Activated CD4-positive, alpha-beta T cell treated with anti-CD3 and anti-CD28 coated beads, Interleukin-2, amount 10 ng/mL, durations not matched to agents 7 days and 5 days (primary cell): ENCODE measurements at regions not wholly inside any gene's neighbourhood (a gene's known extent, or its start where the extent isn't known, plus 50 kb on each side); places are given as distances from the start of the nearest gene placed in this dataset.

Experiments used
- CTCF ChIA-PET: fragments of 350-600 bp; sonication (Branson Sonifier 250); formaldehyde crosslinking; loops from one replicate; lab custom pipeline; 2021; ENCODE audit warnings: antibody characterized with exemption; lab: Charles Lee
- POLR2A ChIA-PET: fragments of 350-600 bp; sonication (Branson Sonifier 250); formaldehyde crosslinking; loops from one replicate; lab custom pipeline; 2021; ENCODE audit warnings: antibody characterized with exemption; lab: Charles Lee
- DNase-seq: peaks from one replicate; pipeline ENCODE4 v3.0.0-alpha.2; 2020
- H3K27ac Mint-ChIP-seq: one replicate; pipeline ENCODE4 v1.8.0; 2021; ENCODE audit warnings: mild to moderate bottlenecking, moderate library complexity, mixed read lengths
- H3K27me3 Mint-ChIP-seq: one replicate; pipeline ENCODE4 v1.8.0; 2021; ENCODE audit warnings: mixed read lengths
- H3K36me3 Mint-ChIP-seq: one replicate; pipeline ENCODE4 v1.8.0; 2021; ENCODE audit warnings: low read depth, mixed read lengths
- H3K4me1 Mint-ChIP-seq: one replicate; pipeline ENCODE4 v1.8.0; 2021; ENCODE audit warnings: mixed read lengths
- H3K4me3 Mint-ChIP-seq: one replicate; pipeline ENCODE4 v1.8.0; 2021; ENCODE audit warnings: mild to moderate bottlenecking, moderate library complexity, mixed read lengths
- H3K9me3 Mint-ChIP-seq: one replicate; pipeline ENCODE4 v1.8.0; 2021; ENCODE audit warnings: mixed read lengths

DNA sequence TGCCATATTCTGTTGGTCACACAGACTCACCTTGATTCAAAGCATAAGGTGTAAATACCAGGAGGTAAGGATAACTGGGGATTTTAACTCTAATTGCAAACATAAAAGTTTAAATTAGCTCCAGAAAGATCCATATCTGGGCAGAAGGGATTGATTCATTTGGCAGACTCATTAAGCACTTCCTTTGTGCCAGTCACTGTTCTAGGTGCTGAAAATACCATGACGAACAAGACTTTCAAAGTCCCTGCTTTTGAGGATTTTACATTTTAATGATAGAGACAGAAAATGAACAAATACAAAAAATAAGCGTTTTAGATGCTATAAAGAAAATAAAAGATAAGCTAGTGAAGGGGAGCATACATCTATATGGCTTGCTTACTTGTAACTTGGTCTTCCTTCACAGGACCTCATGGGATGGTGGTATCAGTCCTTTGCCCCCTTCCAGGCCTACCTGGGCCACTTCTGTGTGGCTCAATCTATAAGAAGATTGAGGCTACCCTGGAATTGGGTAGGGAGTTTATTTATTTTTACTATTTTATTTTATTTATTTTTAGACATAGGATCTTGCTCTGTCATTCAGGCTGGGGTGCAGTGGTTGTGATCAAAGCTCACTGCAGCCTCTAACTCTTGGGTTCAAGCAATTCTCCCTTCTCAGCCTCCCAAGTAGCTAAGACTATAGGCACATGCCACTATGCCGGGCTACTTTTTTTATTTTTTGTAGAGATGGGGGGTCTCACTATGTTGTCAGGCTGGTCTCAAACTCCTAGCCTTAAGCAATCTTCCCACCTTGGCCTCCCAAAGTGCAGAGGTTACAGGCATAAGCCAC lies 212.8 kb downstream of the MYCN start:
- Mint-ChIP-seq H3K4me3 (no peak overlapping the region), H3K27me3 (no peaks in the 10 kb centered on the region), H3K9me3 (no peaks in the 10 kb centered on the region), H3K27ac (no peak overlapping the region), H3K4me1 (no peaks in the 10 kb centered on the region), H3K36me3 (no peaks in the 10 kb centered on the region)
- ChIA-PET POLR2A (no interaction called here), CTCF (no interaction called here)
- DNase-seq, result no peak

DNA sequence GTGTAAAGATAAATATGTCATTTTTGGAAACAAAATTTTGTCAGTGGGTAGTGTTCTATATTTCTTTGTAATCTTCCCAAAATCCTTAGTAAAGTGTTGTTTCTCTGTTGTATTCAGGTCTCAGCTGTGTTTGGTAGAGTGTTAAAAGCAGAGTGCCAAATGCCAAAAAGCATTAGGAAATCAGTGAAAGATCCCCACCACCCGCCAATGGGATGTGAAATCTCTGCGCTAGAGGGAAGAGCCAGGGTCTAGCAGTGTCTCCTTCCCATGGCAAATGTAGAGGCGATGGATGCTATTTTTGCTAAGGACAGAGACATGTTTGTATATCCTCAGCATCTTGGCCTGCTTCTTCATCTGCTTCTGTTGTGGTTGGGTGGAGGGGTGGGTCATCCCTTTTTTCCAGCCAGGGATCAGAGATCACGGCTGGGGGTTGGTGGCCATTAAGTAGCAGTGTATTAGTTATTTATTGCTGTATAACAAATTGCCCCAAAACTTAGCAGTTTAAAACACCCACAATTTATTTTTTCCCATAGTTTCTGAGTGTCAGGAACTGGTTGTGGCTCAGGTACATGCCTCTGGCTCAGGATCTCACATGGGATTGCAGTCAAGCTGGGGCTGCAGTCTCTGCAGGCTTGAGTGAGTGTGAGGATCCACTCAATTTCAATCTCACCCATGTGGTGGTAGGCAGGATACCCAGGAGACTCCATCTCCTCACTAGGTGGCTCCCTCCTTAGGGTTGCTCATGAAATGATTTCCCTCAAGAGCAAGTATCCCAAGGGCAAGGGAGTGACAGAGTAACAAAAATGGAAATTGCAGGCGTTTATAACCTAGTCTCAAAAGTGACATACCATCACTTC lies 211.9 kb downstream of the MYCN start:
- DNase-seq, result no peak
- Mint-ChIP-seq H3K9me3 (no peaks in the 10 kb centered on the region), H3K27ac (no peak overlapping the region), H3K36me3 (no peaks in the 10 kb centered on the region), H3K27me3 (no peaks in the 10 kb centered on the region), H3K4me3 (no peak overlapping the region), H3K4me1 (no peaks in the 10 kb centered on the region)
- ChIA-PET POLR2A (no interaction called here), CTCF (no interaction called here)

DNA sequence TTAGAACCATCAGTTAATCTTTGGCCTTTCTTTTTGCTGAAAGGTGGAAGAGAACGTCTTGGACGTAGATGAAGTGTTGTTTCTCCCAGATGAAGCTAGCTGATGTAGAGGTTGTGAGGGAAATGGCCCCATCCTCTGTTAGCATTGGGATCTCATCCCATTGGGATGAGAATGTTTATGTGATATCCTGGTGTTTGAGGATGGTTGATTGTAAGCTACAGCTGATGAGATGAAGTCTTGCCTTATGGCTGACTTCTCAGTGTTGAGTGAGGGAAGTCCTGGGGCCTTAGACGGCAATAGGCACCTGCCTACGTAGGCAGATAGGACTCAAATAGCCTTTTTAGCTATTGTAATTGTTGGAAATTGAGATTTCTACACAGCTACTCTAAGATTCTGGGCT lies 211.3 kb downstream of the MYCN start:
- DNase-seq, result no peak
- Mint-ChIP-seq H3K4me3 (no peak overlapping the region), H3K27me3 (no peaks in the 10 kb centered on the region), H3K36me3 (no peaks in the 10 kb centered on the region), H3K27ac (no peak overlapping the region), H3K4me1 (no peaks in the 10 kb centered on the region), H3K9me3 (no peaks in the 10 kb centered on the region)
- POLR2A ChIA-PET, result no interaction called here
- CTCF ChIA-PET, result no interaction called here

DNA sequence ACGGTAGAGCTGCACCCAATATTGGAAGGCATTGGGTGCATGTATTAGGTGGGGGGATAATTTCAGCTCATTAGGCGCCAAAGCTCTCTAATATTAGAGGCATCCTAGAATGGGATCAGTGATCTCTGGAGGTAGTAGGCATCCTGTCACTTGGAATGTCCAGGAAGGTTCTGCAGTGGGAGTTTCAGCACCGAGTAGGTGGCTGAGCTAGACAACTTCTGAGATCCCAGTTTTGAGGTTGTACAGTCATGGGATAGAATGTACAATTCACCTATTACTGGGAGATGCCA lies 210.9 kb downstream of the MYCN start:
- POLR2A ChIA-PET, result no interaction called here
- Mint-ChIP-seq H3K4me3 (no peak overlapping the region), H3K36me3 (no peaks in the 10 kb centered on the region), H3K27me3 (no peaks in the 10 kb centered on the region), H3K9me3 (no peaks in the 10 kb centered on the region), H3K27ac (no peak overlapping the region), H3K4me1 (no peaks in the 10 kb centered on the region)
- CTCF ChIA-PET, result no interaction called here
- no peak for DNase-seq

DNA sequence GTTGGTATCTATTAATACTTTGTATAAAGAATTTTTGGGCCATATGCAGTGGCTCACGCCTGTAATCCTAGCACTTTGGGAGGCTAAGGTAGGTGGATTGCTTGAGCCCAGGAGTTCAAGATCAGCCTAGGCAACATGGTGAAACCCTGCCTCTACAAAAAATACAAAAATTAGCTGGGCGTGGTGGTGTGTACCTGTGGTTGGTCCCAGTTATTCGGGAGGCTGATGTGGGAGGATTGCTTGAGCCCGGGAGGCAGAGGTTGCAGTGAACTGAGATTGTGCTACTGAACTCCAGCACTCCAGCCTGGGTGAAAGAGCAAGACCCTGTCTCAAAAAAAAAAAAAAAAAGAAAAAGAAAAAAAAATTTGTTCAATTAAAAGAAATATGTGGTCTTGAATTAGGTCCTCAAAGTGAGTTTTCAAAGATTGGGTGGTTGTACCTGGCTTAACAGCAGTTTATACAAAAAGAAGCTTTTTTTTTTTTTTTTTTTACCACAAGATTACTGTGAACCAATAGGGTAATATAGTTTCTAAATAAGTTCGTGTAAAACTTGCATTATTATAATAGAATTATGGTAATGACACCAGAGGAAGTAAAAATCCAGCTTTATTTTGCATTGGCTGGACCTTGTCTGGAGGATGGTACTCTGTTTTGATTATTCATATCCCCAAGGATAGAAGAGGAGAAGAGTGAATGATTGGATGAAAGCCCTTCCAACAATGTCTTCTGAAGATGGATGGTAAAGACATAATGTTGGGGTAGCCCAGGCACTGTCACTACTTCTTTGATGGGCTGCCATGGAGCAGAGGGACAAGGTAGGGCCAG lies 210.3 kb downstream of the MYCN start:
- H3K27ac Mint-ChIP-seq, result no peak overlapping the region
- H3K4me1 Mint-ChIP-seq, result no peaks in the 10 kb centered on the region
- no peaks in the 10 kb centered on the region for H3K27me3 Mint-ChIP-seq
- no peak for DNase-seq
- no peaks in the 10 kb centered on the region for H3K9me3 Mint-ChIP-seq
- no peaks in the 10 kb centered on the region for H3K36me3 Mint-ChIP-seq
- H3K4me3 Mint-ChIP-seq, result no peak overlapping the region
- ChIA-PET CTCF (no interaction called here), POLR2A (no interaction called here)

DNA sequence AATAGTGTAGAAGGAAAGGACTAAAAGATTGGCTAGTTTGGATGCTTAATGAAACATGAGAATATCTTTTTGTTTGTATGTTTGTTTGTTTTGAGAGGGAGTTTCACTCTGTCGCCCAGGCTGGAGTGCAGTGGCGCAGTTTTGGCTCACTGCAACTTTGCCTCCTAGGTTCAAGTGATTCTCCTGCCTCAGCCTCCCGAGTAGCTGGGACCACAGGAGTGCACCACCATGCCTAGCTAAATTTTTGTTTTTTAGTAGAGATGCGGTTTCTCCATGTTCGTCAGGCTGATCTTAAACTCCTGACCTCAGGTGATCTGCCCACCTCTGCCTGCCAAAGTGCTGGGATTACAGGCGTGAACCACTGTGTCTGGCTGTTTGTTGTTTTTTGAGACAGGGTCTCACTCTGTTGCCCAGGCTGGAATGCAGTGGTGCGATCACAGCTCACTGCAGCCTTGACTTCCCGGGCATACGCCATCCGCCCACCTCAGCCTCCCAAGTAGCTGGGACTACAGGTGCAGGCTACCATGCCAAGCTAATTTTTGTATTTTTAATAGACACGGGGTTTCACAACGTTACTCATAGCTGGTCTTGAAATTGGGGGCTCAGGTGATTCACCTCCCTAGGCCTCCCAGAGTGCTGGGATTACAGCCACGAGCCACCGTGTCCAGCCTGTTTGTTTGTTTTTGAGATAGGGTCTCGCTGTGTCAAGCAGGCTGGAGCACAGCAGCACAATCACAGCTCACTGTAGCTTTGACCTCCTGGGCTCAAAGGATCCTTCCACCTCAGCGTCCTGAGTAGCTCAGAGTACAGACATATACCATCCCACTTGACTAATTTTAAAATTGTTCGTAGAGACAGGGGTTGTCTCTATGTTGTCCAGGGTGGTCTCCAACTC lies 209.2 kb downstream of the MYCN start:
- no peak overlapping the region for H3K27ac Mint-ChIP-seq
- H3K27me3 Mint-ChIP-seq, result no peaks in the 10 kb centered on the region
- no peaks in the 10 kb centered on the region for H3K9me3 Mint-ChIP-seq
- no peak for DNase-seq
- no peak overlapping the region for H3K4me3 Mint-ChIP-seq
- no peaks in the 10 kb centered on the region for H3K36me3 Mint-ChIP-seq
- no peaks in the 10 kb centered on the region for H3K4me1 Mint-ChIP-seq
- ChIA-PET CTCF (no interaction called here), POLR2A (no interaction called here)

DNA sequence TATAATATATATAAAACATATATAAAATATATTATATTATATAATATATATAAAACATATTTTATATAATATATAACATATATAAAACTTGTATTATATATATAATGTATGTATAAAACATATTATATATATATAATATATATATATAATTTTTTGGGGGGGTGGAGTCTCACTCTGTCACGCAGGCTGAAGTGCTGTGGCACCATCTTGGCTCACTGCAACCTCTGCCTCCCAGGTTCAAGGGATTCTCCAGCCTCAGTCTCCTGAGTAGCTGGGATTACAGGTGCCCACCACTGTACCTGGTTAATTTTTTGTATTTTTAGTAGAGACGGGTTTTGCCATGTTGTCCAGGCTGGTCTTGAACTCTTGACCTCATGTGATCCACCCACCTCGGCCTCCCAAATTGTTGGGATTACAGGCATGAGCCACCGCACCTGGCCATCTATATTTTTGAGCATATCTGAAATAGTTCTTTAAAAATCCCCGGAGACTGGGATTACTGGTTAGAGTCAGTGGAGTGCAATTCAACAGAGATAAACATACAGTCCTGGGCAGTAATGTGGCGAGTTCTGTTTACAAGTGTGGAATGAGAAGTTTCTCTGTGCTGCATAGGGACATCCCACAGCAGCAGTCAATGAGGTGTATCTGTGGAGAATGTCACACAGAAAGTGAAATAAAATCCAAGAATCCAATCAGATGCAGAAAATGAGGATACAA lies 208.4 kb downstream of the MYCN start:
- H3K36me3 Mint-ChIP-seq, result no peaks in the 10 kb centered on the region
- no peaks in the 10 kb centered on the region for H3K27me3 Mint-ChIP-seq
- ChIA-PET CTCF (no interaction called here), POLR2A (no interaction called here)
- no peaks in the 10 kb centered on the region for H3K9me3 Mint-ChIP-seq
- peak; percentile 16 for DNase-seq
- H3K4me3 Mint-ChIP-seq, result no peak overlapping the region
- H3K27ac Mint-ChIP-seq, result no peak overlapping the region
- no peaks in the 10 kb centered on the region for H3K4me1 Mint-ChIP-seq

DNA sequence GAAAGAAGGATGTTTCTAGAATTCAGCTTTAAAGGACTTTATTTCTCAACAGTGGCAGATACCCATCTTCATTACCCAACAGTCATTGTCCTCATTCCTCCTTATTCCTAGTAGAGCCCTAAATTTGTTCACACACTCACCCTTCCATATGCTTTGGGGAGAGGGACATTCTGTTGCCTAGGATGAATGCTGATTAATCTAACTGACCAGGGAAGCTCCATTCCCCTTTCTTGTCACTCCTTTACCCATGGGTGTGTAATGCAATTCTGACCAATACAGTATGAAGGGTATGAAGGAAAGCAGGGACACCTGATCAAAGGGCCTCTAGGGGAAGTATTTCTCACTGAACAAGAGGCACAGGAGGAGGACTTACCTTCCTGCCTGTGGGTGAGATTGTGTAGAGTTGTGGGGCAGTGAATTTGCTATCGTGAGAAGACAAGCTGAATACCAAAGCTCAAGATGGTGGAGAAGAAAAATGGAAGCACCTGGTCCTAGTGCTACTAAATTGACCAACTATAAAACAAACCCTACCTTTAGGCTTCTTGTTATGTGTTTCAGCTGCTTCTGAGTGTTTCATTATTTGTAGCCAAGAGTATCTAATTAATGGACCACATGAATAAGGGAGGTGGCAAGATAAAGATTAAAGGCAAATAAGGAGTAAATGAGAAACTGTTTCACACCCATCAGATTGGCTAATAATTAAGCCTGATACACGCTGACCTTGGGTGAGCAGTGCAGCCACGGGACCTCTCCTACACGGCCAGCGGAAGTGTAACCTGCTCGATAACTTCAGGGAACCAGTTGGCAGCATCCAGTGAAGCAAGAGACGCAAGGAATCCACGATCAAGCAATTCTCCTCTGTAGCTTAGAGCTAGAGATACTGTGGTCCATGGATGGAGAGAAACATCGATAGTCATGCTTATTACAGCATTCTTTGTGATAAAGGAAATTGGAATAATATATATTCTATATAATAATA lies 202.3 kb downstream of the MYCN start:
- Mint-ChIP-seq H3K4me3 (no peak overlapping the region), H3K36me3 (no peaks in the 10 kb centered on the region), H3K9me3 (no peaks in the 10 kb centered on the region), H3K27ac (no peak overlapping the region), H3K4me1 (no peaks in the 10 kb centered on the region), H3K27me3 (no peaks in the 10 kb centered on the region)
- peak; percentile 35 for DNase-seq
- ChIA-PET POLR2A (interaction anchor here (0.5 kb wide), 1 partner anchor 1643 kb away, joined by 4 read pairs; no protein-coding TSS in a partner anchor), CTCF (no interaction called here)

DNA sequence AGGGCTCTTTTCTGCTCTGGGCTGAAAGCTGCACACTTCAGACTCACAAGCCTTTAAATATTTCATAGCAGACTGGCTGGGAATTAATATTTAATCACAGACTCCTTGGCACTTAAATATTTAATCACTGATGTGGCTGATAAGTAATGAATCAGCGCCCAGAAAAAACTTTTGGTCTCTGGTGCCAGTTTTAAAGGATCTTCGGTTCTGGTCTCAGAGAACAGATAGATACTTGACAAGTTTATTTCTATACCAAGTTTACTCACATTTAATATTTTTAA lies 201.2 kb downstream of the MYCN start:
- ChIA-PET CTCF (no interaction called here), POLR2A (no interaction called here)
- H3K27me3 Mint-ChIP-seq, result no peaks in the 10 kb centered on the region
- no peaks in the 10 kb centered on the region for H3K4me1 Mint-ChIP-seq
- DNase-seq, result no peak
- H3K36me3 Mint-ChIP-seq, result no peaks in the 10 kb centered on the region
- H3K4me3 Mint-ChIP-seq, result no peak overlapping the region
- no peak overlapping the region for H3K27ac Mint-ChIP-seq
- no peaks in the 10 kb centered on the region for H3K9me3 Mint-ChIP-seq

DNA sequence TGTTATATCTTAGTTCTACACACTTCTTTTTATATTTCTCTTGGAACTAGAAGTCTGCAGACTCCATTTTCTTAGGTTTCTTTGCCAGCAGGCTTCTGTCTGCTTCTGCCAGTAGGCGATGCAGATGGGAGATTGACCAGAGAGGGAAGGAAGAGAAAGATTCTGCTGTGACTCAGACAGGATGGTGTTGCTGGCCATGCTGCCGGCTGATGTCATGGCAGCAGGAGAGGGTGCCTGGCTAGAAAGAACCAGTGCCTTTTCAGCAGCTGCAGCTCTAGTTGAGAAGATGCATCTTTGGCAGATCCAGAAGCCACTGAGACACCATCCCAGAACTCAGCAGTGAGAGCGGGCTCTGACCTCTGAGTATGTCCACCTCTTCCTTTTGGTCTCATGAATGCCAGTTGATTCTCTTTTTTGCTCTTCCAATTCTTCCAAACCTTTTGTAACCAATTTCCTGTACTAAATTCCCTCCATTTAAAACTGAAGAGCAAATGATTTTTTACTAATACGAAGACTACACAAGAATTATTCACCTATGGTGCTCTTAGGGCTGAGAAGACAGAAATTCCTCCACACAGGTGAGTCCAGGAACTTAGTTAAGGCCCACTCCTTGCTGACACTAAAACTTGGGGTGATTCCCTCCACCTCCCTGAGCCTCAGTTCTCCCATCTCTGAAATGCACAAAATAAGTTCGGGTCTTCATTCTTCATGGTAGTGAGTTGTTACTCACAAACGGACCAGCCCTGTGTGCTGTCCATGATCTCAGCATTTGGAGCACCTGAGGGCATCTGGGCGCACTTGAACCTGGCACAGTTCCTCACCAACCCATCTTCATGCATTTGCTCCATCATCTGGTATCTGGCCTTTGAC lies 200.7 kb downstream of the MYCN start:
- no peak for DNase-seq
- CTCF ChIA-PET, result no interaction called here
- H3K4me1 Mint-ChIP-seq, result no peaks in the 10 kb centered on the region
- no peaks in the 10 kb centered on the region for H3K36me3 Mint-ChIP-seq
- no peak overlapping the region for H3K27ac Mint-ChIP-seq
- POLR2A ChIA-PET, result no interaction called here
- no peak overlapping the region for H3K4me3 Mint-ChIP-seq
- H3K27me3 Mint-ChIP-seq, result no peaks in the 10 kb centered on the region
- no peaks in the 10 kb centered on the region for H3K9me3 Mint-ChIP-seq
